IPS-18c (cell line): ENCODE measurements at regions not wholly inside any gene's neighbourhood (a gene's known extent, or its start where the extent isn't known, plus 50 kb on each side); places are given as distances from the start of the nearest gene placed in this dataset.

Experiments used
- H3K4me3 ChIP-seq: 2 replicates; pipeline ENCODE4 v1.7.0; 2013; ENCODE audit warnings: low read depth, mild to moderate bottlenecking, low read length, moderate library complexity; ENCODE audit not compliant: insufficient read depth
- H3K9me3 ChIP-seq: one replicate; pipeline ENCODE4 v1.6.1; 2013; ENCODE audit warnings: mild to moderate bottlenecking, low read length, moderate library complexity; ENCODE audit not compliant: control insufficient read depth, insufficient read depth

DNA sequence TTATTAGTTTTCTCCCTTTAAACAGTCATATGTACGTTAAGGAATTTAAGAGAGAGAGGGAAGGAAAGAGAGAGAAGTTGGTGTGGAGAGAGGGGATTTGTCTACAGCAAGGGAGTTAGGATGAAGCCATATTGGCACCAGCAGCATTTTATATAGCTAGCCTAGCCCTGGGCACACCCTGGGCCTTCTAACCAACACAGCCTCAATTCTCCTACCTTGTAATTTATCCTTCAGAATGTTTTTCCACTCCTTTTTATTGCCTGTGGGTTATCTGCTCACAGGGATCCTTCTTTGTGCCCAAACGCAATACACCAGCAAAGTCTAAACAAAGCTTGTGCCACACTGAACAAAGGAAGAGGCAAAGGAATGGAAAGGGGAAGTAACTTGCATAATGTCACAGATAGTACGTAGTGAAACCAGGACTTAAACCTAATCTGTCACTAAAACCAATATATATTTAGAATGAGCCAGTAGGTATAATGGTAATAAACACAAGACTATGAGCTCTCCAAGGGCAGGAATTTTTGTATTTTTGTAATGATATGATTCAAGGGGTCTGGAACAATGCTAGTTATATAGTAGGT lies 613.8 kb upstream of the TENM4 start:
- no peaks in the 10 kb centered on the region for H3K9me3 ChIP-seq
- no peak overlapping the region for H3K4me3 ChIP-seq

- no peaks in the 10 kb centered on the region for H3K9me3 ChIP-seq
- no peak overlapping the region for H3K4me3 ChIP-seq
Observed at GRCh38 chr11:80048513-80048912, 607.7 kb upstream of the TENM4 start.

DNA sequence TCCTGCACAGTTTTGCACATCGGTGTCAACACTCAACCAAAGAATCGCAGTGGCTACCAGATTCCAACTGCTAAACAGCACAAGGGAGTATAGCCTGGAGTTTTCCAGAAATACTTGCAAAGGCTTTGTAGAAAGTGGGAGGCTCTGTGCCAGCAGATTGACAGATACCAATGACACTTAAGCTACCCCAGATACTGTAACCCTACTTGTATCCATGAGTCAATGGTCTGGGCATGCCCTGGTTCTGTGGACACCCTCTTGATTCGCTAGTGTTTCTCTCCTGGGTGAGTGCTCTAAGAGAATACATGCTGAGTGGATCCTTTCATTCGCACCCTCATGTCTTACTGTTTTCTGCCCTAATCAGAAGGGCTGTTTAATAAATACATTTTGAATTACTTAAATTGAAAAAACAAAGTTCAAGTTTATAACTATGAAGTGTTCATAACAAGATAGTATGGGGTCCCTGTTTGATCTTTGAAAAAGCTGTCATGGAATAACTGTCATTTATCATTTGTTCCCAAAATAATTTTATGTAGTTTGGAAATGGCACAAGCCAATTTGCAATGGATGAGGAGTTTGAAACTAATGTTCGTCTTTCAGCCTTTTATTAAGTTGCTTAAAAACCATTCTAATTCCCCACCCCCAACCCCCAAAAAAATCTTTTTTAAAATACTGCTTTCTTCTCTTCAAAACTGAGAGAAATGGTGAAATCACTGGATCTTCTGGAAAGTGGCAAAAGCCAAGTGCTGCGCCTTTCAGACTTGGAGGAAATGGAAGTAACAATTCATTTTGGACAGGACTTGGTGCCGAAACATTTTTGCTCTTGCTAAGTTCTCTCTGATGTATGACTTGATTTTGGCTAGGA lies 600.5 kb upstream of the TENM4 start:
- no peaks in the 10 kb centered on the region for H3K9me3 ChIP-seq
- no peak overlapping the region for H3K4me3 ChIP-seq

- no peaks in the 10 kb centered on the region for H3K9me3 ChIP-seq
- H3K4me3 ChIP-seq: no peak overlapping the region
Observed at GRCh38 chr11:80034801-80035200, 594.0 kb upstream of the TENM4 start.

DNA sequence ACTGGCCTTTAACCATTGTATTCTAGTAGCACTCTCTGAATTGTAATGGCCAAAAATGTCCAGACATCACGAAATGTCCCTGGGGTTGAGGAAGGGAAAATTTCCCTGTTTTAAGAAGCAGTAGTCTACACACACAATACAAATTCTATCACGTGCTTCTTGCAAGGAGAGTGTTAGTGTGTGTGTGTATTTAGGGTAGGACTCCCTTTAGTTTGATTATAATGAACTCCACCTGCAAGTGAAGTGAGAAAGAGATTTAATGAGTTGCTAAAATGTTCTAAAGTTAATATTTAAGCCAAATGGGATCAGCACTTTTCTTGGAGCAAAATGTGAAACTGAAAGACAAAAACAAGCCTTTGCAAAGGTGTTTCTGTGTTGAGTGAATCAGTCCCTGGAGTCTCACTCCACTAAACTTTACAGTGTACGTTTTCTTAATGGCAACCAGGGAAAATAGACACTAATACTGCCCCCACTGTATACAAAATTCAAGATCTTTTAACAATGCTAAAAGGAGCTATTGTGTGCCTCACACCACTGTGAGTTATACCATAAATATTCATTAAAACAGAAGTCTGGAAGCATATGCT lies 590.3 kb upstream of the TENM4 start:
- no peaks in the 10 kb centered on the region for H3K9me3 ChIP-seq
- no peak overlapping the region for H3K4me3 ChIP-seq

- Histone ChIP-seq H3K4me3 (no peak overlapping the region), H3K9me3 (no peaks in the 10 kb centered on the region)
Observed at GRCh38 chr11:80028998-80029397, 588.2 kb upstream of the TENM4 start.

DNA sequence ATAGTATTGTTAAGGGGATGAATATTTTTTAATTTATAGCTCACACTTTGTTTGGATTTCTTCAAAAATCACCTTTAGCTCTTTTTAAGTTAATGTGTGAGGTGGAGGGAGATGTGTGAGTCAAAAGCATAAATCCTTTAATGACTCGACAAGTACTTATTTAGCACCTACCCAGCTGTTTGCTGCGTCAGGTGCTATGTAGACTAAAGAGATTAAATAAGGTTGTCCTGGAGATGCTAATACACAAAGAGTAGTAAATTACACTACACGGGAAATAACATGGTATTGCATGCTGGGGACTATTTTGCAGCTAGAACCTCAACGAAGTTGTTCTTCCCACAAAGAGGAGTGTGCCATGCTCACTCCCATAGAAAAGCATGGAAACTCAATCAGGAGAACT lies 583.3 kb upstream of the TENM4 start:
- no peak overlapping the region for H3K4me3 ChIP-seq
- H3K9me3 ChIP-seq: no peaks in the 10 kb centered on the region

DNA sequence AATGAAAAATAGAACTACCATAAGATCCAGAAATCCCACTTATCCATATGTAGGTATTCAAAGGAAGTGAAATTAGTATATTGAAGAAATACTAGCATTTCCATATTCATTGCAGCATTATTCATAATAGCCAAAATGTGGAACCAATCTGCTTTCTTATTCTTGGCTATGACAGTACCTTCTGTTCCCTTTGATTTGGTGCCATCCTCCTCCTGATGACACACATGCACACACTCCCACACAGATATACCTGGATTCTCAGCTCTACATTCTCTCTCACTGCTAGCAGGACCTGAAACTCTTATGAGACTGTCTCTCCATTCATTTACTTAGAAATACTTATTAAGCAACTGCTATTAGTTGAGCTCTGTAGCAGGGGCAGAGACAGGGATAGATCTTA lies 582.6 kb upstream of the TENM4 start:
- H3K4me3 ChIP-seq: no peak overlapping the region
- H3K9me3 ChIP-seq: no peaks in the 10 kb centered on the region

- H3K4me3 ChIP-seq: no peak overlapping the region
- peaks cover 2% of the 10 kb centered on the region for H3K9me3 ChIP-seq
Observed at GRCh38 chr11:80010536-80010935, 569.7 kb upstream of the TENM4 start.

DNA sequence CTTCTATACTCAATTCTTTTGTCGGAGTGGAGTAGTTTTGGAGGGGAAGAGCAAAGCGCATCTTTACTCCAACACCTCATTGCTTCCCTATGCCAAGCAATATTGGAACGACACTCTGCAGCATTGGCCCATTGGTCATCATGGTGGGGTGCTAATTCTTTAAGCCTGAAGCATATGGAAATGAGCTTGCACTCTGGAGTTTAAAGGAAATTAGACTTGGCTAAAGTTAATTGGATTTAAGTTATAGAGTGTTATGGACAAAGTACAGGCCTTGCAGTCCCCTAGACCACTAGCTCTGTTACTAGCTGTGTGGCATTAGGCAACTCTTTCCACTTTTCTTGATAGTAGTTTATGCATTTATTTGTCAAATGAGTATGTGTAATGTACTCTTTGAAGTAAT lies 568.3 kb upstream of the TENM4 start:
- Histone ChIP-seq H3K4me3 (no peak overlapping the region), H3K9me3 (peaks cover 2% of the 10 kb centered on the region)

- Histone ChIP-seq H3K4me3 (no peak overlapping the region), H3K9me3 (peaks cover 2% of the 10 kb centered on the region)
Observed at GRCh38 chr11:80007616-80008015, 566.8 kb upstream of the TENM4 start.

DNA sequence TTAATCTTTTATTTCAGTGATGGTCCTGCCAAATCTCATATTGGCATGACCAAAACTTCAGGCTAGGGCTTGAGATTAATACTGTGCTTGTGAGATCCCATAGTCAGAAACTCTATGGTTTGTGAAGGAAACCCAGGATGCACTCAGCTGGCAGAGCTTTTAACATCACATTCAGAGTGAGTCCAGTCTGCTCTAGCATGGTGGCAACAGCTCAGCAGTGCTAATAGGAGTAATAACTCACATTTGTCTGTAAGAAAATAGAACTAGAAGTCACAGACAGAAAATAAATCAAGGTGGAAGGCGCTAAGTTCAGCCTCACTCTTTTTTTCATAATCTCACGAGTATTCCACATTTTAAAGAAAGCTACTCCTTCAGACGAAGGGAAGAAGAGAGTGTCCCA lies 549.3 kb upstream of the TENM4 start:
- H3K4me3 ChIP-seq: no peak overlapping the region
- H3K9me3 ChIP-seq: no peaks in the 10 kb centered on the region

DNA sequence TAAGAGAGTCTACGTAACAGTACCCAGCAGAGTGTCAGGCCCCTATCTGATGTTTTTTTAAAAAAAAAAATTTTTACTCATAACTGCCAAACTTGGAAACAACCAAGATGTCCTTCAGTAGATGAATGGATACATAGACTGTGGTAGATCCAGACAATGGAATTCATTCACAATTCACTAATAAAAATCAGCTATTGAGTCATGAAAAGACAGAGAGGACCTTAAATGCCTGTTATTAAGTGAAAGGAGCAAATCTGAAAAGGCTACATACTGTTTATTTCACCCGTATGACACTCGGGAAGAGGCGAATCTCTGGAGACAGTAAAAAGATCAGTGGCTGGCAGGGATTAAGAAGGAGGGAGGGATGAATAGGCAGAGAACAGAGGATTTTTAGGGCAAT lies 541.4 kb upstream of the TENM4 start:
- Histone ChIP-seq H3K9me3 (no peaks in the 10 kb centered on the region), H3K4me3 (no peak overlapping the region)

DNA sequence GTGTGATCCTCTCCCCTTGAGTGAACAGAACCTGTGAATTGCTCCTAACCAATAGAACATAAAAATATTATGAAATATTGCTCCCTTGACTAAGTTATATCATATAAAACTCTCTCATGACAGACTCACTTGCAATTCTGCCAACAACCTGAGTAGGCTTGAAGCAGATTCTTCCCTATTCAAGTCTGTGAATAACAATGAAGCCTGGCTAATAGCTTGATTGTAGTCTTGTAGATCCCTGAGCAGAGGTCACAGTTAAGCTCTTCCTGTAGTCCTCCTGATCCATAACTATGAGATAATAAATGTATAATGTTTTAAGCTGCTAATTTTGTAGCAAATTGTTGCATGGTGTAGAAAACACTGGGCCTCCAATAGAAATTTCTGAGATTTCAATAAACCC lies 540.1 kb upstream of the TENM4 start:
- Histone ChIP-seq H3K9me3 (no peaks in the 10 kb centered on the region), H3K4me3 (no peak overlapping the region)

DNA sequence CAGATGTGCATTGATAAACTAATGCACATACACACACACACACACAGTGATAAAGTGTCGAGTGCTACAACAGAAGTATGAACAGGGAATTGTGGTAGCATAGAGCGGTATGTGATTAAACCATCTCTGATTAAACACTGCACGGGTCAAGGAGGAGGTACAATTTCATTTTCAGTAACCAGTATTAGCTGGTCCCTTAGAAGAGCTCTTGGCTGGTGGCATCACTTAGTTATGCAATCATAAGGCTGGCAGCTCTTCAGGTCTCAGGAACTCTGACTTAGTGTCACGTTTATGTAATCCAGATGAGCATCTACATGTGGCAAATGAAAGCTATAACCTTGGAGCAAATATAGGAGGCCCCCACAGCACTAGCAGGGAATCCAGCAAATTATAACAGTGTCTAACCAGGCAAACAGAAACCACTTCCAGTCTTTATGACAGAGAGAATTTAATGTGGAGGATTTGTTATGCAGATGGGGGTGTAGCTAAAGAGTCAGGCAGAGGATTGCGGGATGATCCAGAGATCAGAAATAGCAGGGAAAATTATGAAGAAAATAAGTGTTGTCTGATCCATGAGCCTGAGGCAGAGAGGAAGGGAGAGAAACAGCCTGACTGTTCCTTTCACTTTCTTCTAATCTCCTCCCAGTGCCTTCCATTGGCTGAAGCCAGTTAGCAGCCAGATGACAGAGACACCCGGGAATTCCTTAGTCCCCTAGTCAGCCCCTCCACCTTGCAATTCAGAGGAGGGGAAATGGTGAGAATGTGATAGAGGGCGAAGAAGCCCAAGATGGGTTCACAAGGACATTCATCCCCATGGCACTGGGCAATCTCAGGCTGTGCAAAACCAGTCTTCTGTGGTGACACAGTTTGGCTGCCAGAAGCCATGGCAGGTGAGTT lies 533.1 kb upstream of the TENM4 start:
- Histone ChIP-seq H3K4me3 (no peak overlapping the region), H3K9me3 (no peaks in the 10 kb centered on the region)

- Histone ChIP-seq H3K9me3 (no peaks in the 10 kb centered on the region), H3K4me3 (no peak overlapping the region)
Observed at GRCh38 chr11:79971255-79971654, 530.4 kb upstream of the TENM4 start.

DNA sequence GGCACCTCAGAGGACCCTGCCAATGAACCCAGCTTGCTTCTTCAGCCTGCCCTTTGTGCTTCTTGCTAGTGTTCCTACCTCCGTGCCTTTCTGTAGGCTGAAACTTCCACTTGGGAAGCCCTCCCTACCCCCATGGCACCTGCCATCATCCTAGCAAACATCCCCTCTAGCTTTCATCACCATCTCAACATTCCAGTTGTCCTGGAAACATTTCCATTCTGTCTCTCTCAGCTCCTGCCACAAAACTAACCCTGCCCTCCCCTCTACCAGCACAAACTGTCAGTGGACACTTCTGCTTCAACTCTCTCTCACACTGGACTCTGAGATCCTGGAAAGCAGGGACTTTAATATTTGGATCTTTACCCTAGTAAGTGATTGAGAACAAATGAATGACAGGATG lies 525.8 kb upstream of the TENM4 start:
- Histone ChIP-seq H3K4me3 (no peak overlapping the region), H3K9me3 (no peaks in the 10 kb centered on the region)
